ENCODE measurements at regions not wholly inside any gene's neighbourhood (a gene's known extent, or its start where the extent isn't known, plus 50 kb on each side); places are given as distances from the start of the nearest gene placed in this dataset.

GRCh38 chr9:13963005-13963653, 350.8 kb downstream of the NFIB start:
- H3K36me3 ChIP-seq: no peaks in the 10 kb centered on the region
- H3K4me3 ChIP-seq (ENCODE audit: low read depth, low read length): no peak overlapping the region
- TF ChIP-seq CTCF (IDR thresholded peaks at IDR 0.05; ENCODE audit: low read depth, low read length): no peak
- no peak for DNase-seq
- no peaks in the 10 kb centered on the region for H3K9me3 ChIP-seq (ENCODE audit: severe bottlenecking)
- no peaks in the 10 kb centered on the region for H3K27me3 ChIP-seq (ENCODE audit: insufficient read depth, low read depth, severe bottlenecking)
- no peak overlapping the region for H3K27ac ChIP-seq

GRCh38 chr9:13962006-13962405, 351.9 kb downstream of the NFIB start:
- H3K36me3 ChIP-seq: no peaks in the 10 kb centered on the region
- H3K27me3 ChIP-seq (ENCODE audit: insufficient read depth, low read depth, severe bottlenecking): no peaks in the 10 kb centered on the region
- H3K4me3 ChIP-seq (ENCODE audit: low read depth, low read length): no peak overlapping the region
- H3K9me3 ChIP-seq (ENCODE audit: severe bottlenecking): no peaks in the 10 kb centered on the region
- no peak overlapping the region for H3K27ac ChIP-seq
- TF ChIP-seq CTCF (IDR thresholded peaks at IDR 0.05; ENCODE audit: low read depth, low read length): no peak
- no peak for DNase-seq

- H3K9me3 ChIP-seq (ENCODE audit: severe bottlenecking): no peaks in the 10 kb centered on the region
- no peaks in the 10 kb centered on the region for H3K27me3 ChIP-seq (ENCODE audit: insufficient read depth, low read depth, severe bottlenecking)
Observed at GRCh38 chr9:13960011-13960765, 353.8 kb downstream of the NFIB start.

GRCh38 chr9:13958672-13959071, 355.3 kb downstream of the NFIB start:
- no peak overlapping the region for H3K27ac ChIP-seq
- no peaks in the 10 kb centered on the region for H3K27me3 ChIP-seq (ENCODE audit: insufficient read depth, low read depth, severe bottlenecking)
- no peak for DNase-seq
- no peaks in the 10 kb centered on the region for H3K9me3 ChIP-seq (ENCODE audit: severe bottlenecking)
- H3K36me3 ChIP-seq: no peaks in the 10 kb centered on the region
- H3K4me3 ChIP-seq (ENCODE audit: low read depth, low read length): no peak overlapping the region
- TF ChIP-seq CTCF (IDR thresholded peaks at IDR 0.05; ENCODE audit: low read depth, low read length): no peak

More at GRCh38 chr9:13960011-13960765, 353.8 kb downstream of the NFIB start:
- no peak for DNase-seq
- Histone ChIP-seq H3K36me3 (no peaks in the 10 kb centered on the region), H3K27ac (no peak overlapping the region), H3K4me3 (ENCODE audit: low read depth, low read length) (no peak overlapping the region)
- TF ChIP-seq CTCF (IDR thresholded peaks at IDR 0.05; ENCODE audit: low read depth, low read length): no peak

- Histone ChIP-seq H3K27ac (no peak overlapping the region), H3K36me3 (no peaks in the 10 kb centered on the region), H3K4me3 (ENCODE audit: low read depth, low read length) (no peak overlapping the region), H3K9me3 (ENCODE audit: severe bottlenecking) (no peaks in the 10 kb centered on the region), H3K27me3 (ENCODE audit: insufficient read depth, low read depth, severe bottlenecking) (no peaks in the 10 kb centered on the region)
- DNase-seq: no peak
- TF ChIP-seq CTCF (IDR thresholded peaks at IDR 0.05; ENCODE audit: low read depth, low read length): no peak
Observed at GRCh38 chr9:13957089-13957488, 356.9 kb downstream of the NFIB start.
